ENCODE measurements at regions not wholly inside any gene's neighbourhood (a gene's known extent, or its start where the extent isn't known, plus 50 kb on each side); places are given as distances from the start of the nearest gene placed in this dataset.

DNA sequence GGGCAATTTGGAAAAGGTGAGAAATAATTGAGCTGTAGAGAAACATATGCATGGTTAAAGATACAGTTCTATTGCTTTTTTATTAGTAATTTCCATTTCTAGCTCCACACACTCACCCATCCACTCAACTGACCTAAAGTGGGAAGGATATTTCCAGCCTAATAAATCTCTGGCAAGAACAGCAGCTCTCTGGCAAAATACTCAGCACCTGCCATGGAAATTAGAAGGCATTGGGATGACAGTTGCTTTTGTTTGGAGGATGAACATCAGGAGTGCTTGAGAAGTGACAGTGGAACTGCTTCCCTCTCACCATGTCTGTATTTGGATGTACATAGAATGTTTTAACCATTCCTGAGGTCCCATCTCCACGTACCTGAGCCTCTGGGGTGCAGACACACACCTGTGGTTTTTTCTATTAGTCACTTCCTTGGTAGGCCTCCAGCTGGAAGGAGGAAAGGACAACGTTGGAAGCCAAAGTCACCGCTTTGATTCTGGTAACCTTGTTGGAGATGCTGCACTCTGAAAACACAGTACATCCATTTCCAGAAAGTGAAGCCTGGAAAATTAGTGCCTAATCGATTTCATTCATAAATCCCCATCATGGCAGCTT, 62.3 kb upstream of the RUNX1 start:
- no peak for ATAC-seq
- no peak for DNase-seq
- H3K27ac ChIP-seq = no peak overlapping the region
- no peaks in the 10 kb centered on the region for H3K27me3 ChIP-seq
- no peaks in the 10 kb centered on the region for H3K4me1 ChIP-seq
- intact Hi-C loops (cut with DNase I) = no loop called here
- no peak overlapping the region for H3K4me3 ChIP-seq
- H3K36me3 ChIP-seq = no peaks in the 10 kb centered on the region
- TF ChIP-seq POLR2A (IDR thresholded peaks at IDR 0.05) = no peak
- TF ChIP-seq, protein P1, sequence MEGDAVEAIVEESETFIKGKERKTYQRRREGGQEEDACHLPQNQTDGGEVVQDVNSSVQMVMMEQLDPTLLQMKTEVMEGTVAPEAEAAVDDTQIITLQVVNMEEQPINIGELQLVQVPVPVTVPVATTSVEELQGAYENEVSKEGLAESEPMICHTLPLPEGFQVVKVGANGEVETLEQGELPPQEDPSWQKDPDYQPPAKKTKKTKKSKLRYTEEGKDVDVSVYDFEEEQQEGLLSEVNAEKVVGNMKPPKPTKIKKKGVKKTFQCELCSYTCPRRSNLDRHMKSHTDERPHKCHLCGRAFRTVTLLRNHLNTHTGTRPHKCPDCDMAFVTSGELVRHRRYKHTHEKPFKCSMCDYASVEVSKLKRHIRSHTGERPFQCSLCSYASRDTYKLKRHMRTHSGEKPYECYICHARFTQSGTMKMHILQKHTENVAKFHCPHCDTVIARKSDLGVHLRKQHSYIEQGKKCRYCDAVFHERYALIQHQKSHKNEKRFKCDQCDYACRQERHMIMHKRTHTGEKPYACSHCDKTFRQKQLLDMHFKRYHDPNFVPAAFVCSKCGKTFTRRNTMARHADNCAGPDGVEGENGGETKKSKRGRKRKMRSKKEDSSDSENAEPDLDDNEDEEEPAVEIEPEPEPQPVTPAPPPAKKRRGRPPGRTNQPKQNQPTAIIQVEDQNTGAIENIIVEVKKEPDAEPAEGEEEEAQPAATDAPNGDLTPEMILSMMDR (IDR thresholded peaks at IDR 0.05) = no peak
- H3K9me3 ChIP-seq = no peaks in the 10 kb centered on the region
- 68% methylated on average over 4 of the region's 4 CpGs for WGBS (ENCODE audit: insufficient coverage, low coverage, low lambda C conversion rate, missing lambda C conversion rate)

- TF ChIP-seq, protein P1 (IDR thresholded peaks at IDR 0.05) = no peak
- no peak for TF ChIP-seq POLR2A (IDR thresholded peaks at IDR 0.05)
- Histone ChIP-seq H3K4me1 (no peaks in the 10 kb centered on the region), H3K9me3 (no peaks in the 10 kb centered on the region), H3K27ac (no peak overlapping the region), H3K27me3 (no peaks in the 10 kb centered on the region), H3K36me3 (no peaks in the 10 kb centered on the region), H3K4me3 (no peak overlapping the region)
- ATAC-seq = no peak
- WGBS (ENCODE audit: insufficient coverage, low coverage, low lambda C conversion rate, missing lambda C conversion rate) = 49% methylated on average over 3 of the region's 3 CpGs
- DNase-seq = no peak
- intact Hi-C loops (cut with DNase I) = no loop called here
These were observed 59.8 kb upstream of the RUNX1 start for GRCh38 chr21:35108887-35109286.

DNA sequence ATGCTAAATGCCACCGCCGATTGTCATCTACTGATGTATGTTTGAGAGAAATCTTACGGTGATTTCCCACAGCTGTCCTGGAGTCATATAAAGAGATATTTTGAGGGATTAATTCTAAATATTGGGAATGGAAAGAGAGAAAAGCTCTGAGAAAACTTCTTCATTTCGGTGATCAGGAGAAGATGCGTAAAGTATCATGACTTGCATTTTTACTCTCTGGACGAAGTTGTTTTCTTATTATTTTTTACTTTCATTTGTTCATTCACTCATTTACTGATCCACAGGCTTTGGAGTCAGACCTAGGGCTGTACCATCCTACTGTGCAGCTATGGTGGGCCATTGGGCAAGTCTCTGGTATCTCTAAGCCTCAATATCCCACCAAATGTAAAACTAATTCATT, 58.4 kb upstream of the RUNX1 start:
- TF ChIP-seq, protein P1 (IDR thresholded peaks at IDR 0.05) = no peak
- no peak for TF ChIP-seq POLR2A (IDR thresholded peaks at IDR 0.05)
- no peaks in the 10 kb centered on the region for H3K36me3 ChIP-seq
- no peaks in the 10 kb centered on the region for H3K27me3 ChIP-seq
- intact Hi-C loops (cut with DNase I) = no loop called here
- 62% methylated on average over 6 of the region's 6 CpGs for WGBS (ENCODE audit: insufficient coverage, low coverage, low lambda C conversion rate, missing lambda C conversion rate)
- DNase-seq = no peak
- no peaks in the 10 kb centered on the region for H3K9me3 ChIP-seq
- H3K4me1 ChIP-seq = no peaks in the 10 kb centered on the region
- ATAC-seq = no peak
- H3K27ac ChIP-seq = no peak overlapping the region
- no peak overlapping the region for H3K4me3 ChIP-seq

- 49% methylated on average over 6 of the region's 11 CpGs for WGBS (ENCODE audit: insufficient coverage, low coverage, low lambda C conversion rate, missing lambda C conversion rate)
- no peaks in the 10 kb centered on the region for H3K36me3 ChIP-seq
- no peak for TF ChIP-seq POLR2A (IDR thresholded peaks at IDR 0.05)
- TF ChIP-seq, protein P1 (IDR thresholded peaks at IDR 0.05) = no peak
These were observed 57.2 kb upstream of the RUNX1 start for GRCh38 chr21:35106246-35106835.

More at GRCh38 chr21:35106246-35106835, 57.2 kb upstream of the RUNX1 start:
- no peak for ATAC-seq
- no peaks in the 10 kb centered on the region for H3K9me3 ChIP-seq
- DNase-seq = no peak
- no peak overlapping the region for H3K4me3 ChIP-seq
- no peaks in the 10 kb centered on the region for H3K27me3 ChIP-seq
- H3K27ac ChIP-seq = no peak overlapping the region
- intact Hi-C loops (cut with DNase I) = no loop called here
- no peaks in the 10 kb centered on the region for H3K4me1 ChIP-seq
